GM12878 (cell line): ENCODE measurements at regions not wholly inside any gene's neighbourhood (a gene's known extent, or its start where the extent isn't known, plus 50 kb on each side); places are given as distances from the start of the nearest gene placed in this dataset.

Experiments used
- BRCA1 ChIP-seq: IDR thresholded peaks from 2 replicates; pipeline ENCODE4 v1.6.1; 2011; ENCODE audit warnings: low read depth, low read length, improper control_type of control experiment
- CREB1 ChIP-seq: IDR thresholded peaks from 2 replicates; pipeline ENCODE4 v1.6.1; 2012; ENCODE audit warnings: low read depth, mild to moderate bottlenecking, inconsistent platforms
- EZH2 ChIP-seq: IDR thresholded peaks from 2 replicates; pipeline ENCODE4 v1.6.1; 2012; ENCODE audit warnings: low read depth, mild to moderate bottlenecking, control low read depth, inconsistent platforms, low read length, borderline replicate concordance; ENCODE audit not compliant: control insufficient read depth
- JUND ChIP-seq: IDR thresholded peaks from 2 replicates; pipeline ENCODE4 v1.6.1; 2012; ENCODE audit warnings: low read depth, mild to moderate bottlenecking, low read length, improper control_type of control experiment, moderate library complexity
- POLR2A ChIP-seq: IDR thresholded peaks from 2 replicates; pipeline ENCODE4 v1.6.1; 2011; ENCODE audit warnings: low read depth, mild to moderate bottlenecking, low read length
- REST ChIP-seq: IDR thresholded peaks from 2 replicates; pipeline ENCODE4 v1.6.1; 2012; ENCODE audit warnings: mild to moderate bottlenecking, low read depth, low read length
- USF1 ChIP-seq: IDR thresholded peaks from 2 replicates; pipeline ENCODE4 v1.6.1; 2011; ENCODE audit warnings: borderline replicate concordance, low read depth, mild to moderate bottlenecking, moderate library complexity, mixed read lengths, low read length; ENCODE audit not compliant: insufficient read depth; ENCODE audit errors: extremely low read length
- ZBED1 ChIP-seq: IDR thresholded peaks from 2 replicates; pipeline ENCODE4 v1.6.1; 2016; ENCODE audit warnings: borderline replicate concordance
- ZNF274 ChIP-seq: IDR thresholded peaks from one replicate; pipeline ENCODE4 v1.8.0; 2011; ENCODE audit not compliant: insufficient read length, insufficient read depth
- TF ChIP-seq, protein P1 (sequence below), 3 experiments: IDR thresholded peaks in 2 of 3; conservative IDR thresholded peaks in 1 of 3; 2 replicates each; pipeline ENCODE4 v1.5.1; 2011; ENCODE audit warnings: low read depth in 3 of 3, low read length in 3 of 3, mild to moderate bottlenecking in 3 of 3, control low read depth in 2 of 3, moderate library complexity in 2 of 3, inconsistent platforms in 1 of 3, mixed read lengths in 1 of 3; ENCODE audit not compliant: control insufficient read depth in 2 of 3, insufficient read depth in 1 of 3; ENCODE audit errors: extremely low read depth in 1 of 3

DNA sequence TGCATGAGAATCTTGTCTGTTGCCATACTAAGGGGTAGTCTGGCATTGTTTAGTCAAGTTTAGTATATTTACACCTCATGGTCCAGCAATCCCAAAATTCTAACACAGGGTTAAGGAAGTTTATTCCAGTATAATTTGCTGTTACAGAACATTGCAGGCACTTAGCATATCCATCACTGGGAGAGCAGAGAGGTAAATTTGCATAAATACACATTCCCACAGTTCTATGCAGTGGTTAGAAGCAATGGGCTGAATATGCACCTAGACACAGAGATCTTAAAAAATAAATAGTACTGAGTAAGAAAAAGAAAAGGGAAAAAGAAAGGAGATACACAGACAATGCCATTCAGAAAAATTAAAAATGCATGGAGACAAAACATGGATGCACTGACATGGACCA, 692.3 kb upstream of the MEF2C start:
- TF ChIP-seq CREB1 (no peak), POLR2A (no peak), BRCA1 (no peak), JUND (no peak), ZNF274 (no peak), ZBED1 (no peak), EZH2 (no peak), REST (no peak), USF1 (no peak)
- TF ChIP-seq, protein P1, sequence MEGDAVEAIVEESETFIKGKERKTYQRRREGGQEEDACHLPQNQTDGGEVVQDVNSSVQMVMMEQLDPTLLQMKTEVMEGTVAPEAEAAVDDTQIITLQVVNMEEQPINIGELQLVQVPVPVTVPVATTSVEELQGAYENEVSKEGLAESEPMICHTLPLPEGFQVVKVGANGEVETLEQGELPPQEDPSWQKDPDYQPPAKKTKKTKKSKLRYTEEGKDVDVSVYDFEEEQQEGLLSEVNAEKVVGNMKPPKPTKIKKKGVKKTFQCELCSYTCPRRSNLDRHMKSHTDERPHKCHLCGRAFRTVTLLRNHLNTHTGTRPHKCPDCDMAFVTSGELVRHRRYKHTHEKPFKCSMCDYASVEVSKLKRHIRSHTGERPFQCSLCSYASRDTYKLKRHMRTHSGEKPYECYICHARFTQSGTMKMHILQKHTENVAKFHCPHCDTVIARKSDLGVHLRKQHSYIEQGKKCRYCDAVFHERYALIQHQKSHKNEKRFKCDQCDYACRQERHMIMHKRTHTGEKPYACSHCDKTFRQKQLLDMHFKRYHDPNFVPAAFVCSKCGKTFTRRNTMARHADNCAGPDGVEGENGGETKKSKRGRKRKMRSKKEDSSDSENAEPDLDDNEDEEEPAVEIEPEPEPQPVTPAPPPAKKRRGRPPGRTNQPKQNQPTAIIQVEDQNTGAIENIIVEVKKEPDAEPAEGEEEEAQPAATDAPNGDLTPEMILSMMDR (IDR thresholded peaks at IDR 0.05 in 2 of 3, conservative IDR thresholded peaks at IDR 0.05 in 1 of 3; ENCODE audit: control insufficient read depth in 2 of 3, extremely low read depth in 1 of 3, insufficient read depth in 1 of 3, low read depth in 3 of 3, low read length in 3 of 3): no peak
